Nephron progenitor cell (in vitro differentiated cells): ENCODE measurements at regions not wholly inside any gene's neighbourhood (a gene's known extent, or its start where the extent isn't known, plus 50 kb on each side); places are given as distances from the start of the nearest gene placed in this dataset.
A peak's percentile ranks its signal among the peaks of the same experiment; 100 is the strongest.
"Not testable (repeated sequence)": the region's sequence is repeated elsewhere in the genome, so short reads cannot be mapped to it uniquely, and the experiment has no call there.

Source experiments
- DNase-seq: peaks from one replicate; pipeline ENCODE4 v3.0.0; 2021
- H3K27ac Mint-ChIP-seq: 2 replicates; pipeline ENCODE4 v1.8.0; 2021; ENCODE audit warnings: mild to moderate bottlenecking, moderate library complexity, mixed read lengths
- H3K27me3 Mint-ChIP-seq: 2 replicates; pipeline ENCODE4 v1.8.0; 2021; ENCODE audit warnings: mild to moderate bottlenecking, low read depth, mixed read lengths; ENCODE audit not compliant: poor library complexity
- H3K36me3 Mint-ChIP-seq: 2 replicates; pipeline ENCODE4 v1.8.0; 2021; ENCODE audit warnings: low read depth, mixed read lengths
- H3K4me1 Mint-ChIP-seq: 2 replicates; pipeline ENCODE4 v1.8.0; 2021; ENCODE audit warnings: mixed read lengths
- H3K4me3 Mint-ChIP-seq: 2 replicates; pipeline ENCODE4 v1.8.0; 2021; ENCODE audit warnings: mild to moderate bottlenecking, moderate library complexity, mixed read lengths
- H3K9me3 Mint-ChIP-seq: 2 replicates; pipeline ENCODE4 v1.8.0; 2021; ENCODE audit warnings: mild to moderate bottlenecking, moderate library complexity, mixed read lengths
- TF ChIP-seq, protein P1 (sequence below): fragments of 200-600 bp; sonication (generic); IDR thresholded peaks from 2 replicates; pipeline ENCODE4 v1.5.0; 2021; ENCODE audit warnings: antibody characterized with exemption

DNA sequence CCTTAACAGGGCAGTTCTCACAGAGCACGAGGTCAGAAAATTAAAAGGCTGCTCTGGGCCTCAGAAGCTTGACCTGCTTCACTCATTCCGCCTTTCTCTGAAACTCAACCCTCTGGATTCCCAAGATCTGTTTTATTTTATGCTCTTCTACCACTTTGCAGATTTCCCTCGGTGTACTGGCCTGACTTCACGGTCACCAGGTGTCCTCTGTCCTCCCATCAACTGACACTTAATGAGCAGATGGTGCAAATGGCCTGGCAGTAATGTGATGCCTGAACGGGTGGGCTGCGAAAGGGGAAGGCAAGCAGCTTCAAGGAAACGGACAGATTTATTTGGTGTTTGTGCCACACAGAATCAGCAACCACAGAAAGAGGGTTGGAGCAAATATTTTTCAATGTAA is 169.7 kb upstream of the TFAP2D start:
- no peaks in the 10 kb centered on the region for H3K9me3 Mint-ChIP-seq
- peak overlapping the region; percentile 87 for H3K27ac Mint-ChIP-seq
- peaks cover 17% of the 10 kb centered on the region for H3K4me1 Mint-ChIP-seq
- H3K36me3 Mint-ChIP-seq: no peaks in the 10 kb centered on the region
- no peak overlapping the region for H3K4me3 Mint-ChIP-seq
- peak; percentile 13 for DNase-seq
- H3K27me3 Mint-ChIP-seq: no peaks in the 10 kb centered on the region
- TF ChIP-seq, protein P1, sequence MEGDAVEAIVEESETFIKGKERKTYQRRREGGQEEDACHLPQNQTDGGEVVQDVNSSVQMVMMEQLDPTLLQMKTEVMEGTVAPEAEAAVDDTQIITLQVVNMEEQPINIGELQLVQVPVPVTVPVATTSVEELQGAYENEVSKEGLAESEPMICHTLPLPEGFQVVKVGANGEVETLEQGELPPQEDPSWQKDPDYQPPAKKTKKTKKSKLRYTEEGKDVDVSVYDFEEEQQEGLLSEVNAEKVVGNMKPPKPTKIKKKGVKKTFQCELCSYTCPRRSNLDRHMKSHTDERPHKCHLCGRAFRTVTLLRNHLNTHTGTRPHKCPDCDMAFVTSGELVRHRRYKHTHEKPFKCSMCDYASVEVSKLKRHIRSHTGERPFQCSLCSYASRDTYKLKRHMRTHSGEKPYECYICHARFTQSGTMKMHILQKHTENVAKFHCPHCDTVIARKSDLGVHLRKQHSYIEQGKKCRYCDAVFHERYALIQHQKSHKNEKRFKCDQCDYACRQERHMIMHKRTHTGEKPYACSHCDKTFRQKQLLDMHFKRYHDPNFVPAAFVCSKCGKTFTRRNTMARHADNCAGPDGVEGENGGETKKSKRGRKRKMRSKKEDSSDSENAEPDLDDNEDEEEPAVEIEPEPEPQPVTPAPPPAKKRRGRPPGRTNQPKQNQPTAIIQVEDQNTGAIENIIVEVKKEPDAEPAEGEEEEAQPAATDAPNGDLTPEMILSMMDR: no peak

DNA sequence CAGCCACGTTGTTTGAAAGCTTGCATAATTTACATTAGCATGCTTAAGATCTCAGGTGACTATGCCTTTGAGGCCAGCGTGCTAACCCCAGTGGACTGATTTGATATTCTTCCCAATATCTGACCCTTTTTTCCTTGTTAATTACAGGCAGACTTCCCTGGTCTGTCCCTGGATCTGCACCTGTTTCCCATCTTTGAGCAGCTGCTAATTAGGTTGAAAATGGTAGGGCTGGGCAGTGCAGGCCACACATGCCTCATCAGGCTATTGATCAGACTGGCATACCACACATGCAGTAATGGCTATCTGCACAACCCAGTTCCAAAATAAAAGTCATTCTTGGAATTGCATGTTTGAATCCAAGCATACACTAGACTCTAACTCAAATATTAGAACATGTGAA is 164.3 kb upstream of the TFAP2D start:
- Mint-ChIP-seq H3K4me1 (peaks cover 5% of the 10 kb centered on the region), H3K4me3 (no peak overlapping the region), H3K27ac (no peak overlapping the region), H3K36me3 (no peaks in the 10 kb centered on the region), H3K27me3 (no peaks in the 10 kb centered on the region), H3K9me3 (no peaks in the 10 kb centered on the region)
- no peak for DNase-seq
- TF ChIP-seq, protein P1: no peak

DNA sequence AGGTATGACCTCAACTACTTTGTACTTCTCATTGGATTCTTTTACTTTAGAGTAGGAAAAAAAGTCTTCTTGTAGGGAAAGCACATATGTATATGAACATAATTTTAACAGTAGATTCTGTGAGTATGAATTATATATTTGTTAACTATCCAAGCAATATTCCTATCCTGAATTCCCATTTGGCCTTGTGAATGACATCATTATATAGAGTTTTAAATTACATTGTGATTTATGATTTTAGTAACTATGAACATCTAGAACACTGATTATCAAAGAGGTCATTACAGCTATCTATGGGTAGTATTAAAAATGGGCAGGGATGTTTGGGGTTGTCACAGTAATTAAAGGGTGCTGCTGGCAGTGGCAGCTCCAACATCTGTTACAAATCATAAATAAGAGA is 163.9 kb upstream of the TFAP2D start:
- H3K4me1 Mint-ChIP-seq: peaks cover under 1% of the 10 kb centered on the region
- no peak overlapping the region for H3K27ac Mint-ChIP-seq
- no peaks in the 10 kb centered on the region for H3K27me3 Mint-ChIP-seq
- H3K4me3 Mint-ChIP-seq: no peak overlapping the region
- H3K9me3 Mint-ChIP-seq: no peaks in the 10 kb centered on the region
- no peak for DNase-seq
- TF ChIP-seq, protein P1: no peak
- H3K36me3 Mint-ChIP-seq: no peaks in the 10 kb centered on the region

DNA sequence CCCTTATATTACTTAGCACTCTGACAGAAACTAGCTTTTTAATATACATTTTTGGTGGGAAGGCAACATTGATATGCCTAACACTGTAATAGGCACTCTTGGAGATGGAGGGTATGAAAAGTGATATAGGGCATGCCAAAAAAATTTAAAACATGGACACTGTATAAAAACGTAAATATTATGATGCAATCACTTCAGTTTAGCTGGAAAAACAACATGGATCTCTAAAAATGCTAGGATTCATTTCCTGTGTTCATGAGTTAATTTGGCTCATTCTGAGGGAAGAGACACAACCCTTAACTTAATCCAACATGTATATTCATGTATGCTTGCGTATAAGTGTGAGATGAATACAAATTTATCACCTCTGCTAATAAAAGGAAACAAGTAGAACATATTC is 157.3 kb upstream of the TFAP2D start:
- DNase-seq: no peak
- no peaks in the 10 kb centered on the region for H3K9me3 Mint-ChIP-seq
- no peaks in the 10 kb centered on the region for H3K4me1 Mint-ChIP-seq
- TF ChIP-seq, protein P1: no peak
- peaks cover 7% of the 10 kb centered on the region for H3K27me3 Mint-ChIP-seq
- H3K4me3 Mint-ChIP-seq: no peak overlapping the region
- no peak overlapping the region for H3K27ac Mint-ChIP-seq
- H3K36me3 Mint-ChIP-seq: no peaks in the 10 kb centered on the region

DNA sequence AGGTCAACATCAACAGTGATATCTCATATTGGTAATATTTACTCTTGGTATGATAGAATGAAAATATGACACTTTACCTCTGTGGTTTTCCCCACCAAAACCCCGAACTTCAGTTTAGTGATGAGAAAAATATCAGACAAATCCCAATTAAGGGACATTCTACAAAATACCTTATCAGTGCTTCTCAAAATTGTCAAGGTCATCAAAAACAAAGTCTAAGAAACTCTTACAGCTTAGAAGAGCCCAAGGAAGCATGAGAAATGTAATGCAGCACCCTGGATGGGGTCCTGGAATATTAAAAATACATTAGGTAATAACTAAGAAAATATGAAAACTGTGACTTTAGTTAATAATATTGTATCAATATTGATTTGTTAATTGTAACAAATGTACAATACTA is 148.3 kb upstream of the TFAP2D start:
- H3K9me3 Mint-ChIP-seq: no peaks in the 10 kb centered on the region
- H3K27ac Mint-ChIP-seq: no peak overlapping the region
- H3K4me1 Mint-ChIP-seq: no peaks in the 10 kb centered on the region
- H3K27me3 Mint-ChIP-seq: no peaks in the 10 kb centered on the region
- no peaks in the 10 kb centered on the region for H3K36me3 Mint-ChIP-seq
- H3K4me3 Mint-ChIP-seq: no peak overlapping the region
- DNase-seq: no peak
- TF ChIP-seq, protein P1: no peak

DNA sequence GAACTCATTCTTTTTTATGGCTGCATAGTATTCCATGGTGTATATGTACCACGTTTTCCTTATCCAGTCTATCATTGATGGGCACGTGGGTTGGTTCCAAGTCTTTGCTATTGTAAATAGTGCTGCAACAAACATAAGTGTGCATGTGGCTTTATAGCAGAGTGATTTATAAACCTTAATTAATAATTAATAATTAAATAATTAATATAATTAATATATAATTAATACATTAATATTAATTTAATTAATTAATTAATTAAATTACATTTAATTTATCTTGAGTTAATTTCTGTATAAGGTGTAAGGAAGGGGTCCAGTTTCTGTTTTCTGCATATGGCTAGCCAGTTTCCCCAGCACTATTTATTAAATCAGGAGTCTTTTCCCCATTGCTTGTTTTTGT is 142.1 kb upstream of the TFAP2D start:
- H3K27ac Mint-ChIP-seq, DNase-seq, H3K4me1 Mint-ChIP-seq, H3K4me3 Mint-ChIP-seq, H3K36me3 Mint-ChIP-seq, H3K27me3 Mint-ChIP-seq: not testable (repeated sequence)
- peaks cover 12% of the 10 kb centered on the region for H3K9me3 Mint-ChIP-seq
